ENCODE measurements at regions not wholly inside any gene's neighbourhood (a gene's known extent, or its start where the extent isn't known, plus 50 kb on each side); places are given as distances from the start of the nearest gene placed in this dataset.

GRCh38 chr14:83196236-83196635, 1662.6 kb upstream of the SEL1L start:
- no peak for DNase-seq (ENCODE audit: low read depth)

GRCh38 chr14:83197271-83197670, 1663.6 kb upstream of the SEL1L start:
- DNase-seq (ENCODE audit: low read depth) = no peak

GRCh38 chr14:83207550-83207949, 1673.9 kb upstream of the SEL1L start:
- no peak for DNase-seq (ENCODE audit: low read depth)

- no peak for DNase-seq (ENCODE audit: low read depth)
Observed at GRCh38 chr14:83208341-83208740, 1674.7 kb upstream of the SEL1L start.

GRCh38 chr14:83217492-83217891, 1683.8 kb upstream of the SEL1L start:
- no peak for DNase-seq (ENCODE audit: low read depth)

- no peak for DNase-seq (ENCODE audit: low read depth)
Observed at GRCh38 chr14:83247924-83248639, 1714.4 kb upstream of the SEL1L start.

GRCh38 chr14:83251402-83251801, 1717.7 kb upstream of the SEL1L start:
- no peak for DNase-seq (ENCODE audit: low read depth)

- no peak for DNase-seq (ENCODE audit: low read depth)
Observed at GRCh38 chr14:83253870-83254269, 1720.2 kb upstream of the SEL1L start.

GRCh38 chr14:83255015-83255726, 1721.5 kb upstream of the SEL1L start:
- DNase-seq (ENCODE audit: low read depth) = no peak

GRCh38 chr14:83255727-83256090, 1722.1 kb upstream of the SEL1L start:
- no peak for DNase-seq (ENCODE audit: low read depth)

- DNase-seq (ENCODE audit: low read depth) = no peak
Observed at GRCh38 chr14:83257466-83258439, 1724.1 kb upstream of the SEL1L start.

- DNase-seq (ENCODE audit: low read depth) = no peak
Observed at GRCh38 chr14:83260751-83261150, 1727.1 kb upstream of the SEL1L start.

- DNase-seq (ENCODE audit: low read depth) = no peak
Observed at GRCh38 chr14:83269583-83269982, 1735.9 kb upstream of the SEL1L start.

GRCh38 chr14:83271663-83272062, 1738.0 kb upstream of the SEL1L start:
- no peak for DNase-seq (ENCODE audit: low read depth)

- no peak for DNase-seq (ENCODE audit: low read depth)
Observed at GRCh38 chr14:83280719-83281118, 1747.1 kb upstream of the SEL1L start.

GRCh38 chr14:83282706-83283105, 1749.1 kb upstream of the SEL1L start:
- DNase-seq (ENCODE audit: low read depth) = no peak

- no peak for DNase-seq (ENCODE audit: low read depth)
Observed at GRCh38 chr14:83287300-83287699, 1753.6 kb upstream of the SEL1L start.

- DNase-seq (ENCODE audit: low read depth) = no peak
Observed at GRCh38 chr14:83289390-83289789, 1755.7 kb upstream of the SEL1L start.

- no peak for DNase-seq (ENCODE audit: low read depth)
Observed at GRCh38 chr14:83289896-83290295, 1756.2 kb upstream of the SEL1L start.

- DNase-seq (ENCODE audit: low read depth) = no peak
Observed at GRCh38 chr14:83290447-83290846, 1756.8 kb upstream of the SEL1L start.

- DNase-seq (ENCODE audit: low read depth) = no peak
Observed at GRCh38 chr14:83291714-83292113, 1758.1 kb upstream of the SEL1L start.

- no peak for DNase-seq (ENCODE audit: low read depth)
Observed at GRCh38 chr14:83294941-83295340, 1761.3 kb upstream of the SEL1L start.

- DNase-seq (ENCODE audit: low read depth) = no peak
Observed at GRCh38 chr14:83297361-83297760, 1763.7 kb upstream of the SEL1L start.
